Chondrocyte (in vitro differentiated cells): ENCODE measurements at regions not wholly inside any gene's neighbourhood (a gene's known extent, or its start where the extent isn't known, plus 50 kb on each side); places are given as distances from the start of the nearest gene placed in this dataset.

Source experiments
- DNase-seq: peaks from one replicate; pipeline ENCODE4 v3.0.0; 2021; ENCODE audit warnings: mixed read lengths, low spot score
- H3K27ac Mint-ChIP-seq: one replicate; pipeline ENCODE4 v1.8.0; 2021; ENCODE audit warnings: mild to moderate bottlenecking, moderate library complexity, mixed read lengths; ENCODE audit not compliant: unreplicated experiment
- H3K27me3 Mint-ChIP-seq: 2 replicates; pipeline ENCODE4 v1.8.0; 2021; ENCODE audit warnings: low read depth, mixed read lengths
- H3K36me3 Mint-ChIP-seq: 2 replicates; pipeline ENCODE4 v1.8.0; 2021; ENCODE audit warnings: low read depth, mixed read lengths
- H3K4me1 Mint-ChIP-seq: 2 replicates; pipeline ENCODE4 v1.8.0; 2021; ENCODE audit warnings: low read depth, mild to moderate bottlenecking, mixed read lengths
- H3K4me3 Mint-ChIP-seq: one replicate; pipeline ENCODE4 v1.8.0; 2021; ENCODE audit warnings: mild to moderate bottlenecking, moderate library complexity, mixed read lengths; ENCODE audit not compliant: unreplicated experiment
- H3K9me3 Mint-ChIP-seq: 2 replicates; pipeline ENCODE4 v1.8.0; 2021; ENCODE audit warnings: low read depth, mixed read lengths
- CTCF ChIP-seq: fragments of 200-600 bp; sonication (generic); IDR thresholded peaks from 2 replicates; pipeline ENCODE4 v1.5.0; 2021; ENCODE audit warnings: antibody characterized with exemption, mild to moderate bottlenecking, moderate library complexity

GRCh38 chr10:128766915-128767314 is 640.7 kb upstream of the MKI67 start:
- peaks cover 21% of the 10 kb centered on the region for H3K9me3 Mint-ChIP-seq
- no peak for DNase-seq
- no peaks in the 10 kb centered on the region for H3K36me3 Mint-ChIP-seq
- TF ChIP-seq CTCF, result no peak
- H3K27ac Mint-ChIP-seq, result no peak overlapping the region
- no peaks in the 10 kb centered on the region for H3K27me3 Mint-ChIP-seq
- H3K4me1 Mint-ChIP-seq, result no peaks in the 10 kb centered on the region
- H3K4me3 Mint-ChIP-seq, result no peak overlapping the region

GRCh38 chr10:128774979-128775378 is 648.8 kb upstream of the MKI67 start:
- Mint-ChIP-seq H3K27me3 (no peaks in the 10 kb centered on the region), H3K36me3 (no peaks in the 10 kb centered on the region), H3K4me1 (no peaks in the 10 kb centered on the region), H3K4me3 (no peak overlapping the region), H3K9me3 (peaks cover 22% of the 10 kb centered on the region), H3K27ac (no peak overlapping the region)
- no peak for DNase-seq
- no peak for TF ChIP-seq CTCF

GRCh38 chr10:128775743-128776142 is 649.5 kb upstream of the MKI67 start:
- DNase-seq, result no peak
- Mint-ChIP-seq H3K4me1 (no peaks in the 10 kb centered on the region), H3K27ac (no peak overlapping the region), H3K4me3 (no peak overlapping the region), H3K36me3 (no peaks in the 10 kb centered on the region), H3K27me3 (no peaks in the 10 kb centered on the region), H3K9me3 (peaks cover 17% of the 10 kb centered on the region)
- no peak for TF ChIP-seq CTCF

GRCh38 chr10:128776673-128777252 is 650.5 kb upstream of the MKI67 start:
- H3K4me1 Mint-ChIP-seq, result no peaks in the 10 kb centered on the region
- no peak for TF ChIP-seq CTCF
- no peak overlapping the region for H3K4me3 Mint-ChIP-seq
- no peaks in the 10 kb centered on the region for H3K27me3 Mint-ChIP-seq
- H3K27ac Mint-ChIP-seq, result no peak overlapping the region
- no peak for DNase-seq
- no peaks in the 10 kb centered on the region for H3K36me3 Mint-ChIP-seq
- peaks cover 22% of the 10 kb centered on the region for H3K9me3 Mint-ChIP-seq

GRCh38 chr10:128777342-128777741 is 651.1 kb upstream of the MKI67 start:
- Mint-ChIP-seq H3K27ac (no peak overlapping the region), H3K4me3 (no peak overlapping the region), H3K9me3 (peaks cover 18% of the 10 kb centered on the region), H3K4me1 (no peaks in the 10 kb centered on the region), H3K27me3 (no peaks in the 10 kb centered on the region), H3K36me3 (no peaks in the 10 kb centered on the region)
- no peak for DNase-seq
- TF ChIP-seq CTCF, result no peak
